HL-60 (cell line): ENCODE measurements at regions not wholly inside any gene's neighbourhood (a gene's known extent, or its start where the extent isn't known, plus 50 kb on each side); places are given as distances from the start of the nearest gene placed in this dataset.

Experiments
- DNase-seq, 2 experiments: peaks; one replicate each; pipeline ENCODE4 v3.0.0-alpha.2; 2010 to 2020; ENCODE audit warnings: low read depth in 1 of 2, low spot score in 1 of 2
- H3K27ac ChIP-seq: fragments of 250-450 bp; sonication (Bioruptor Pico); replicated peaks from 2 replicates; pipeline ENCODE4 v1.5.1; 2020; ENCODE audit warnings: mild to moderate bottlenecking, moderate library complexity
- H3K27me3 ChIP-seq: fragments of 250-450 bp; sonication (Bioruptor Pico); 2 replicates; pipeline ENCODE4 v1.5.1; 2021; ENCODE audit warnings: mild to moderate bottlenecking, moderate library complexity; ENCODE audit not compliant: insufficient read depth, poor library complexity, severe bottlenecking
- H3K4me3 ChIP-seq: replicated peaks from 2 replicates; pipeline ENCODE4 v1.5.1; 2011; ENCODE audit warnings: mild to moderate bottlenecking, control low read depth, low read length; ENCODE audit not compliant: insufficient read depth
- CTCF ChIP-seq: IDR thresholded peaks from one replicate; pipeline ENCODE4 v1.5.1; 2011; ENCODE audit warnings: low read length, control low read depth, inconsistent platforms; ENCODE audit not compliant: insufficient read depth
- GABPA ChIP-seq: IDR thresholded peaks from 2 replicates; pipeline ENCODE4 v1.6.1; 2012; ENCODE audit warnings: low read depth
- POLR2AphosphoS5 ChIP-seq: IDR thresholded peaks from 2 replicates; pipeline ENCODE4 v1.6.1; 2012; ENCODE audit warnings: low read depth
- REST ChIP-seq: IDR thresholded peaks from 2 replicates; pipeline ENCODE4 v1.6.1; 2012; ENCODE audit warnings: low read depth; ENCODE audit not compliant: insufficient replicate concordance
- SPI1 ChIP-seq: IDR thresholded peaks from 2 replicates; pipeline ENCODE4 v1.6.1; 2012; ENCODE audit warnings: low read depth, mild to moderate bottlenecking, borderline replicate concordance

GRCh38 chr13:50616101-50616500, 227.4 kb downstream of the DLEU7 start:
- Histone ChIP-seq H3K27ac (no peak overlapping the region), H3K27me3 (no peaks in the 10 kb centered on the region), H3K4me3 (no peak overlapping the region)
- DNase-seq, result no peak
- no peak for TF ChIP-seq SPI1
- no peak for TF ChIP-seq CTCF
- TF ChIP-seq POLR2AphosphoS5, result no peak

GRCh38 chr13:50617134-50617721, 226.3 kb downstream of the DLEU7 start:
- TF ChIP-seq POLR2AphosphoS5, result no peak
- TF ChIP-seq SPI1, result 0 out of 2 replicates have a peak, but pooled peaks have one; percentile 10
- TF ChIP-seq CTCF, result no peak
- H3K4me3 ChIP-seq, result no peak overlapping the region
- no peak overlapping the region for H3K27ac ChIP-seq
- no peak for DNase-seq
- H3K27me3 ChIP-seq, result no peaks in the 10 kb centered on the region

GRCh38 chr13:50618206-50618605, 225.3 kb downstream of the DLEU7 start:
- no peaks in the 10 kb centered on the region for H3K27me3 ChIP-seq
- TF ChIP-seq CTCF (no peak), GABPA (no peak), POLR2AphosphoS5 (no peak), SPI1 (no peak), REST (no peak)
- DNase-seq, result no peak
- H3K27ac ChIP-seq, result no peak overlapping the region
- H3K4me3 ChIP-seq, result no peak overlapping the region

- Histone ChIP-seq H3K27ac (no peak overlapping the region), H3K27me3 (no peaks in the 10 kb centered on the region), H3K4me3 (no peak overlapping the region)
- peak; percentile 54 to 56 for DNase-seq
- TF ChIP-seq REST (no peak), GABPA (no peak), SPI1 (no peak), CTCF (no peak), POLR2AphosphoS5 (no peak)
Measured at GRCh38 chr13:50626101-50626547, 217.4 kb downstream of the DLEU7 start.
